Hindlimb muscle (tissue), 1 donor: ENCODE measurements at regions not wholly inside any gene's neighbourhood (a gene's known extent, or its start where the extent isn't known, plus 50 kb on each side); places are given as distances from the start of the nearest gene placed in this dataset.

Source experiments
- DNase-seq: peaks from one replicate; pipeline ENCODE4 v3.0.0-alpha.2; 2013

DNA sequence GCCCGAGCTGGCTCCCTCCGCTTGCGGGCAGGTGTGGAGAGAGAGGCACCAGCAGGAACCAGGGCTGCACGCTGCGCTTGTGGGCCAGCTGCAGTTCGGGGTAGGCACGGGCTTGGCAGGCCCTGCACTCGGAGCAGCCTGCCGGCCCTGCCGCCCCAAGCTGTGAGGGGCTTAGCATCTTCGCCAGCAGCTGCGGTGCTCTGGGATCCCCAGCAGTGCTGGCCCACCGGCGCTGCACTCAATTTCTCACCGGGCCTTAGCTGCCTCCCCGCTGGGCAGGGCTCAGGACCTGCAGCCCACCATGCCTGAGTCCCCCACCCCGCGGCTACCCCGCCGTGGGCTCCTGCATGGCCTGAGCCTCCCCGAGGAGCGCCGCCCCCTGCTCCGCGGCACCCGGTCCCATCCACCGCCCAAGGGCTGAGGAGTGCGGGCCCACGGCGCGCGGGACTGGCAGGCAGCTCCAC lies 434.4 kb upstream of the RGPD4 start:
- DNase-seq, result no peak

DNA sequence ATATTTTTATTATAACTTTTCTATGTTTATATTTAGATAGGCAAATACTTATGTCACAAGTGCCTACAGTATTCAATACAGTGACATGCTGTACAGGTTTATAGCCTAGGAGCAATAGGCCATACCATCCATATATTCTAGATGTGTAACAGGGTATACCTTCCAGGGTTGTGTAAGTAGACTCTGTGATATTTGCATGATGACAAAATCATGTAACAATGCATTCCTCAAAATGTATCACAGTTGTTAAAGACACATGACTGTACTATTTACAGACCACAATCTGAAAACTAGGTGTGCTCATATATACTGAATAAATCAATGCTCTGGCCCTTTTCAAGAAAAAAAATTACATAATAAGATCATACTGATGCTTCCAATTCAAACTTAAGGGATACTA lies 433.2 kb upstream of the RGPD4 start:
- no peak for DNase-seq

GRCh38 chr2:107398683-107399082 lies 428.0 kb upstream of the RGPD4 start:
- DNase-seq, result no peak

GRCh38 chr2:107402330-107402729 lies 424.4 kb upstream of the RGPD4 start:
- no peak for DNase-seq

- no peak for DNase-seq
These were observed 421.4 kb upstream of the RGPD4 start for GRCh38 chr2:107405261-107405660.

DNA sequence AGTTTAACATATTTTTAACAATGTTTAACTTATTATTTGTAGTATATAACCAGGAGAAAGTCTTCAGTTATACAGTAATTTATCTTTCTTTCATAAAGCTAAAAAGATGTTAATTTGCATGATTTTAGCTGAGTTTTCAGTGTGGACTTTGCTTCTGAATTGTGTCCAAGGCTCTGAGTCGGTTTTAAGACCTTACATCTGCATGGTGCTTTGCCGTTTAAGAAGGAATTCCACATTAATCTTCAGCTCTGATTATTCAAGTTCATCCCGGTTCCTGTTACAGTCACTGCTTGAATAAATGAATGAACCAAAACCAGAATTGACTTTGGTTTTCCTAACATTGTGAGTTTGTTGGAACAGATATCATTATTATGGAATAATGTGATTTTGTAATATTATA lies 419.7 kb upstream of the RGPD4 start:
- no peak for DNase-seq

DNA sequence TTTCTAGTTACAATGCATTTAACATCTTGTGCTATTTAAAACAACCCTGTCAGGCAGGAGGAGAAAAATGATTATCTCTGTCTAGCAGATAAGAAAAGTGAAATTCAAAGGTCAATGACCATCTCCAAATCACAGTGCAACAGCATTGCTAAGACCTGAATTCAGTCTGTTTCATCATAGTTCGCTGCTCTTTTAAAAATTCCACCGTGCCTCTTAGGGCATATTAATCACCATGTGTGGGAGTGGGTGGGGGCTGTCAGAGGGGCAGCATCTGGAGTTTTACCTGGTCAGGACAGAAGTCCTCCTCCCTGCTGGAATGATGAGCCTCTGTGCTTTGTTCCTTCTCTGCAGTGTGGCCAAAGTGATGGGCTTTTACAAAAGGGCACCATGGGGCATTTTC lies 418.7 kb upstream of the RGPD4 start:
- DNase-seq, result no peak

DNA sequence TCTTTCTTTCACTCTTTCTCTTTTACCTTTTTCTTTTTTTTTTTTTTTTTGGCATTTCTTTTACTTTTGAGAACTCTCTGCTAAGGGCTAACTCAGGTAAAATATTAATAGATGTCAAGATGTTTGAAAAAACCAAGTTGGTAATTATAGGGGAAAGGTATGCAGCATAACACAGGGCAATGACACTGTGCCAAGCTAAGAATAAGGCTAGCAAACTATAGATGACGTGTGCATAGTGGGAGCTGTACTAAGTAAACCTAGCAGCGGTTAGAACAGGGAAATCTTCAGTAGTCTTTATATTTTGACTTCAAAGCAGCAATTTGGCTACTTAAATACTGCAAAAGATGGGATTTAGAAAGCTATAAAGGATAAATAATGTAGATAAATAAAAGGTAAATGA lies 415.4 kb upstream of the RGPD4 start:
- DNase-seq, result no peak

DNA sequence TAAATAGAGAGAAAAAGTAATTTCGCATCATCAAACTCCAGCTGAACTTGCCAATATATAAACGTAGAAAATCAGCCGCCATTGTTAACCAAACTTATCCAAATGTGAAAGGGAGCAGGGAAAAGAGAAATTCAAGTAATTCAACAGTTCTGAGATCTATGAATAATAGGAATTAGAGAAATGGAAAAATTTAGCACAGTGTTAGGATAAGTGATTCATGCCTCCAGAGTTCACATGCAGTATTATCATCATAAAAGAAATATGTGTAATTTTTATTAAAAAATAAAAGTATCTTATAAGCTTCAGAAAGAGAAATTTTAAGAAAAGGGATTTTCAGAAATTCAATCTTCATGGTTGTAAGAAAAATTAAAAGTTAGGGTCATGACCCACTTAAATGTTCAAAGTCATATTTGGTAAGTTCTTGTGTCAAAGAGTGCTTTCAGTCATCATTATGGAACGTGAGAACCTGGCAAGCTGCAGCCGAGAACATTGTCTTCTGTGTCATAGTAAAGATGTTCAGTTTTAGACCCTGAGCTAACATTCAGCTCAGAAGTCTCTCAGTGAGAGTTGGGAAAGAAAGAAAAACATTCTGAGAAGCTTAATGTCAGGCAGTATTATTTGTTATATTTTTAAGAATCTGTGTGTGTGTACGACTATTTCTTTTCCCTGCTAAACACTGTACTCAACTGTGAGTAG lies 414.3 kb upstream of the RGPD4 start:
- DNase-seq, result no peak

GRCh38 chr2:107412981-107413380 lies 413.7 kb upstream of the RGPD4 start:
- no peak for DNase-seq

DNA sequence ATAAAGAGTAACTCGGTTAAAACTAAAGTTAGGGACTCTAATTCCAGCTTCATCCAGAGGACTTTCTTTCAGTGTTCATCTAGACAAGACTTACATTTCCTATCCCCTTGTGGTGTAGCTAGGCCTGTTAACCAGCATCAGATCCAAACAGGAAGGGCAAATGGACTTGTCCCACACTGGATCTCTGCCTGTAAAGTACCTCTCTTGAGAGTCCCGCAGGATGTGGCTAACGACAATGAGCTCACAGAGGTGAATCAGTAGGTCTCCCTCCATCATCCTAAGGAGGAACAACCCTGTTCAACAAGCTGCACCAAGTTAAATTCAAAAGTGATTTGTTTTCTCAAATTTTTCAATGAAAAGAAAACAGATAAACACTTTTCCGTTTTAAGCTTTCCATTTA lies 412.3 kb upstream of the RGPD4 start:
- no peak for DNase-seq

DNA sequence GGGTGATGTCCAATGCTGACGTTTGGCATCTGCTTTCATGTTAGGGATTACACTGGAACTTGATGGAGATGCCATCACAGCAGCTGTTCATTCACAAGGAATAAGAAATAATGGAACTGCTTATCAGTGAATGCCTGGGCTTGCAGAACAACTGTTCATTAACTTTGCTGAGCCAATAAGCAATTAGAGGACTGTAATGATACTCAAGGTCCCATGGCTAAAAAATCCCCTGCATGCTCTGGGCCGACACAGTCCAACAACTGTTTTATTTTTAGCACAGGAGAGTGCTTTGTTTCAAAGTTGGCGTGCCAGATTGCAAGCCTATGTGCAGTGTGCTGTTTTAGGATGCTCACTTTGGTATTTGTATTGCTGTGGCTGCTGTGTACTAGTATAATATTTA lies 408.0 kb upstream of the RGPD4 start:
- peak; percentile 16 for DNase-seq

GRCh38 chr2:107419191-107419590 lies 407.5 kb upstream of the RGPD4 start:
- DNase-seq, result no peak

GRCh38 chr2:107428781-107429180 lies 397.9 kb upstream of the RGPD4 start:
- no peak for DNase-seq

DNA sequence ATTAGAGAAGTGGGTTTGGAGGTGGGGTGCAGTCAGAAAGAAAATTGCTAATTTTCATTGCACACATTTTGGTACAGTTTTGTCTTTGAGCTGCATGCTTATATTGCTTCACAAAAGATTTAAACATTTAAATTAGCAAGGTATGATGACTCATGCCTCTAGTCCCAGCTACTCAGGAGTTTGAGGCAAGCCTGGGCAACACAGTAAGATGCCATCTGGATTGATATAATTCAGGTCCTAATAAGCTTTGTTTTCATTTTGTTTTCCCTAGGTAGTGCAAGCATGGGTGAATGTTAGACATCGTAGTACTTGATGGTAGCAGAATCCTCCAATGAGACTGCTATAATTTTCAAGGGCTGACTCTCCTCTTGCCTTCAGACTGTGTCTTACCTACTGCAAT lies 396.7 kb upstream of the RGPD4 start:
- DNase-seq, result no peak

DNA sequence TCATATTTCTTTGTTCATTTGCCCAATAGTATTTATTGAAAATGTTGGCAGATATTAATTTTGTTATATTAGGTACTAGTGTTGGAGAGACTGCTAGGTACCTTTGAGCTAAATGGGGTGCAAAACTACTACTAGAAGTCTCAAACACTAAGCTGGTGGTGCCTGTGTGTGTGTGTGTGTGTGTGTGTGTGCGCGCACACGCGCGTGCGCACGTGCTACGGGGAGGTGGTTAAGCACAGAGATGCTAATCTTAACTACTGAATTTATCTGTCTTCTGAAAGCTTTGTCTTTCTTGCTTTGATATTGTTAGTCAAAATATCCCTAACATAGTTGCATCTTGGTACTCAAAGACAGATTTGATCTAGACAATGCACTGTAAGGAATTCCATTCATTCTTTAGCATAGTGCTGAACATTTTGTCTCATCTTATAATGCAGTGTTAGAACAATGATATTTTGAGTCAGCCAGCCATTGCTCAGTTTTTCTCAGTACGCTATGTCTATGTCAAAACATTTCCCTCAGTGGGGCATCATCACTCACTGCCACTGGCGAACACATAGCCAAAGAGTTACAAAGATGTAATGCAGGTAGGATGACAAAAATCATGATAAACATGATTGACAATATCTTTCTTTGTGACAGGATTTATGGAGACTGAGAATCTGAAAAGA lies 396.0 kb upstream of the RGPD4 start:
- no peak for DNase-seq

GRCh38 chr2:107436281-107436680 lies 390.4 kb upstream of the RGPD4 start:
- peak; percentile 15 for DNase-seq

DNA sequence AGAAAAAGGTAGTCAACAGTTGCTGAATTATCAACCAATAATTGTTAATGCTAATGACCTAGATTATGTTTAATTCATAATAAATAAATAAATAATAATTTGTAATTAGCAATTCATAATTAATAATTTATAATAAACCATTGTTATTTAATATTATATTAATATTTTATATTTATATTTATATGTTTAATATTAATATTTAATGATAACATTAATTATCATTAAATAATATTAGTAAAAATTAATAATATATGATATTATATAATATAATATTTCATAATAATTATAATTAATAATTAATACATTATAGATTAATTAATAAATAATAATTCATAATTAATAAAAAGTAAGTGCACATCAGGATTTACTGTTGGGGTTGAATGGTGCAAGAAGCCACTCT lies 389.4 kb upstream of the RGPD4 start:
- no peak for DNase-seq

DNA sequence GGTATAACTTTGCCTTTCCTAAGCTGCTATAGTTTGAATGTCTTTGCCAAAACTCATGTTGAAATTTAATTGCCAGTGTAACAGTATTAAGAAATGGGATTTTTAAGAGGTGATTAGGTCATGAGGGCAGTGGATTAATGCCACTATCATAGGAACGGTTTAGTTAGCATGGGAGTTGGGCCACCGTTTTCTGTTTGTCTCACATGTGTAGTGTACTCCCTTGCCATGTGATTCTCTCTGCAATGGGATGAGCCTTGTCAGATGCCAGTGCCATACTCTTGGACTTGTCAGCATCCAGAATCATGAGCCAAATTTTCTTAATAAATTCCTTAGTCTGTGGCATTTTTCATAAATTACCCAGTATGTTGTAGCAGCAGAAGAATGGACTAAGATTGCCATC lies 388.9 kb upstream of the RGPD4 start:
- no peak for DNase-seq

DNA sequence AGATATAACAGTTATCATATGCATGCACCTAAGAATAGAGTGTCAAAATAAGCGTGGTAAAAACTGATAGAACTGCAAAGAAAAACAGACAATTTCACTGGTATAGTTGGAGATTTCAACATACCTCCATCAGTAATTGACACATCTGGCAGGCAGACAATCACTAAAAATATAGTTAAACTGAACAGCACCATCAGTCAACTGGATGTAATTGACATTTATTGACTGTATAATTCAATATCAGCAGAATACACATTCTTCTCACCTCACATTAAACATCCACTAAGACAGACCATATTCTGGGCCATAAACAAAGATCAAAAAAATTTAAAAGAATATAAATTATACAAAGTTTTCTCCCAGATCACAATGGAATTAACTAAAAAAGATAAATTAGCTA lies 378.5 kb upstream of the RGPD4 start:
- no peak for DNase-seq

DNA sequence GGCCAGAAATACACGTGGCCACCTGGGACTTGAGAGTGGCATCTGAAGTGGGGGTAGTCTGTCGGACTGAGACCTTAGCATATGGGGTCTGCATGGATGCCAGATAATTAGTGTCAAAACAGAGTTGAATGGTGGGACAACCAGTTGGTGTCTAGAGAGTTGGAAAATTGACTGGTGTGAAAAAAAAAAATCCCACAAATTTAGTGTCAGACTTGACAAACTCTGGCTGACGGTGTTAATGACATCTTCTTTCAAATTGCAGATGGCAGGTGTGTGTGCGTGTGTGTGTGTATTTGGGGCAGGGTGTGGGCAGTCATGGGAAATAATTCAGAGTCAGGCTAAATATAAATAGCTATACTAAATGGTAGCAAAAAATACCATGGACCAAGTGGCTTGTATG lies 365.4 kb upstream of the RGPD4 start:
- DNase-seq, result no peak

GRCh38 chr2:107462181-107462580 lies 364.5 kb upstream of the RGPD4 start:
- no peak for DNase-seq

DNA sequence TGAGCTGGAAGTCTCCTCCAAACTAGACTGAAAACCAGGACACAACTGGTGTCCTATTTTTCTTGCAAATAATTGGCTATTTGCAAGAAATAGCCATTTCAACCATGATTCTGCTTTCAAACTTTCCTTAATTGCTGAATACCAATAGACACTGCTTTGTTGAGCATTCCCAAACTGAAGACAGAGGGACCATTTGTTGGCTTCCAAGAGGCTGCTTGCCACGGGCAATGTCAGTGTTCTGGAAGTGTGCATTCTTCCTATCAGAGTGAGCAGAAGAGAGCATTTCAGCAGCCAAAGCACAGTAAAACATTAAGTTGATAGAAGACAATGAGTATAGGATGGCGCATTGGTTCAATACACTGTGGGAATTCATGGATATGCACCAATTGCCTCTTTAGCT lies 360.5 kb upstream of the RGPD4 start:
- no peak for DNase-seq

- no peak for DNase-seq
These were observed 359.5 kb upstream of the RGPD4 start for GRCh38 chr2:107466984-107467773.
